HCT116 (cell line): ENCODE measurements at regions not wholly inside any gene's neighbourhood (a gene's known extent, or its start where the extent isn't known, plus 50 kb on each side); places are given as distances from the start of the nearest gene placed in this dataset.

Source experiments
- ATAC-seq: fragments of 200-7000 bp; cut with Tn5 transposase; 2 replicates; pipeline ENCODE4 v1.9.1; 2020; ENCODE audit warnings: mild to moderate bottlenecking, moderate library complexity
- BruUV-seq: library from RNA; stranded (reverse); fragments of 400-500 nt; replicated peaks from 2 replicates; lab custom pipeline; 2021; lab: Mats Ljungman, UMichigan
- CTCF ChIA-PET: fragments of 300-600 bp; sonication (Branson Sonifier 250); formaldehyde crosslinking; loops from one replicate; lab custom pipeline; 2021; ENCODE audit warnings: antibody characterized with exemption; lab: Charles Lee
- POLR2A ChIA-PET: fragments of 300-600, 350-600 bp; sonication (Branson Sonifier 250); formaldehyde crosslinking; loops from one replicate; lab custom pipeline; 2021; ENCODE audit warnings: antibody characterized with exemption; lab: Charles Lee
- RAD21 ChIA-PET, 2 experiments: fragments of 300-600 bp; sonication (Branson Sonifier 250); formaldehyde crosslinking; loops; one replicate each; lab custom pipeline; 2023; ENCODE audit warnings: low total read pairs in 2 of 2; ENCODE audit not compliant: uncharacterized antibody in 2 of 2, unreplicated experiment in 2 of 2, low non-redundant PET in 1 of 2; lab: Charles Lee
- DNase-seq: peaks from one replicate; pipeline ENCODE4 v3.0.0-alpha.2; 2010; ENCODE audit warnings: low read depth, low spot score
- H2AFZ ChIP-seq: fragments of 200-600 bp; shearing (Covaris generic), sonication (generic); 2 replicates; pipeline ENCODE4 v1.6.1; 2017; ENCODE audit warnings: low read depth, mixed run types, mixed read lengths, antibody characterized with exemption, low read length; ENCODE audit not compliant: poor library complexity, severe bottlenecking
- H3K27ac ChIP-seq: 2 replicates; pipeline ENCODE4 v1.5.1; 2012; ENCODE audit warnings: low read depth, low read length
- H3K27me3 ChIP-seq: fragments of 200-600 bp; sonication (generic); 2 replicates; pipeline ENCODE4 v1.6.1; 2016; ENCODE audit warnings: mixed run types, low read length, mixed read lengths; ENCODE audit not compliant: insufficient read depth
- H3K36me3 ChIP-seq, 2 experiments: fragments of 200-500 bp in 1 of 2; fragments of 200-600 bp in 1 of 2; sonication (Bioruptor generic) in 1 of 2; sonication (generic) in 1 of 2; 2 replicates each; pipeline versions ENCODE4 v1.5.1 to v1.6.1; 2014 to 2016; ENCODE audit warnings: low read length in 2 of 2, inconsistent platforms in 1 of 2, mixed read lengths in 1 of 2, mixed run types in 1 of 2; ENCODE audit not compliant: insufficient read depth in 2 of 2, control insufficient read depth in 1 of 2
- H3K4me1 ChIP-seq, 2 experiments: fragments of 200-600 bp in 1 of 2; sonication (generic) in 1 of 2; 2 replicates each; pipeline versions ENCODE4 v1.5.1 to v1.6.1; 2012 to 2017; ENCODE audit warnings: low read length in 2 of 2, inconsistent platforms in 1 of 2, mild to moderate bottlenecking in 1 of 2, mixed read lengths in 1 of 2, mixed run types in 1 of 2, moderate library complexity in 1 of 2; ENCODE audit not compliant: insufficient read depth in 2 of 2, control insufficient read depth in 1 of 2
- H3K4me2 ChIP-seq: fragments of 200-600 bp; sonication (generic); 2 replicates; pipeline ENCODE4 v1.6.1; 2017; ENCODE audit warnings: mixed run types, low read length, mixed read lengths
- H3K4me3 ChIP-seq, 2 experiments: fragments of 200-600 bp in 1 of 2; sonication (generic) in 1 of 2; replicated peaks in 1 of 2; 2 replicates each; pipeline ENCODE4 v1.5.1; 2011 to 2016; ENCODE audit warnings: low read length in 2 of 2, control low read depth in 1 of 2, low read depth in 1 of 2, mild to moderate bottlenecking in 1 of 2, mixed read lengths in 1 of 2, mixed run types in 1 of 2
- H3K79me2 ChIP-seq: fragments of 200-600 bp; sonication (generic); 2 replicates; pipeline ENCODE4 v1.6.1; 2017; ENCODE audit warnings: mild to moderate bottlenecking, mixed run types, low read length, moderate library complexity, mixed read lengths; ENCODE audit not compliant: insufficient read depth
- H3K9ac ChIP-seq: fragments of 200-600 bp; sonication (generic); 2 replicates; pipeline ENCODE4 v1.6.1; 2016; ENCODE audit warnings: low read length, mixed read lengths
- H3K9me2 ChIP-seq: fragments of 200-600 bp; sonication (generic), shearing (Covaris generic); 2 replicates; pipeline ENCODE4 v1.6.1; 2017; ENCODE audit warnings: mixed run types, mild to moderate bottlenecking, moderate library complexity; ENCODE audit not compliant: insufficient read depth
- H3K9me3 ChIP-seq, 2 experiments: fragments of 200-500 bp in 1 of 2; fragments of 200-600 bp in 1 of 2; sonication (Bioruptor generic) in 1 of 2; sonication (generic) in 1 of 2; 2 replicates each; pipeline ENCODE4 v1.6.1; 2014 to 2017; ENCODE audit warnings: low read length in 2 of 2, mixed read lengths in 2 of 2, inconsistent platforms in 1 of 2, low read depth in 1 of 2, mild to moderate bottlenecking in 1 of 2, mixed run types in 1 of 2, moderate library complexity in 1 of 2; ENCODE audit not compliant: control insufficient read depth in 1 of 2, insufficient read depth in 1 of 2
- H4K20me1 ChIP-seq: fragments of 200-600 bp; sonication (generic), shearing (Covaris generic); 2 replicates; pipeline ENCODE4 v1.6.1; 2017; ENCODE audit warnings: mixed run types, mild to moderate bottlenecking, moderate library complexity; ENCODE audit not compliant: insufficient read depth
- CBX3 ChIP-seq: IDR thresholded peaks from 2 replicates; pipeline ENCODE4 v1.6.1; 2012; ENCODE audit warnings: low read depth
- EZH2 ChIP-seq: fragments of 200-600 bp; sonication (generic); IDR thresholded peaks from 2 replicates; pipeline ENCODE4 v1.6.1; 2017; ENCODE audit warnings: antibody characterized with exemption, mixed run types
- EZH2phosphoT487 ChIP-seq: fragments of 200-600 bp; IDR thresholded peaks from 2 replicates; pipeline ENCODE4 v1.6.1; 2018; ENCODE audit warnings: antibody characterized with exemption, borderline replicate concordance
- FOSL1 ChIP-seq: IDR thresholded peaks from 2 replicates; pipeline ENCODE4 v1.6.1; 2012; ENCODE audit warnings: low read depth
- JUND ChIP-seq: IDR thresholded peaks from 2 replicates; pipeline ENCODE4 v1.6.1; 2012
- SIN3A ChIP-seq: IDR thresholded peaks from 2 replicates; pipeline ENCODE4 v1.6.1; 2012; ENCODE audit warnings: low read depth
- TCF7L2 ChIP-seq: IDR thresholded peaks from 2 replicates; pipeline ENCODE4 v1.7.0; 2011; ENCODE audit warnings: borderline replicate concordance, inconsistent platforms; ENCODE audit not compliant: insufficient read depth, insufficient read length; ENCODE audit errors: extremely low read depth
- YY1 ChIP-seq: IDR thresholded peaks from 2 replicates; pipeline ENCODE4 v1.6.1; 2011; ENCODE audit warnings: low read length, low read depth, moderate library complexity, mild to moderate bottlenecking; ENCODE audit not compliant: insufficient replicate concordance; ENCODE audit errors: extremely low read depth
- ZFX ChIP-seq: fragments of 450-650 bp; IDR thresholded peaks from 2 replicates; pipeline ENCODE4 v1.6.1; 2017
- ZNF274 ChIP-seq: fragments of 200-500 bp; sonication (Bioruptor generic); IDR thresholded peaks from 2 replicates; pipeline ENCODE4 v1.6.1; 2014; ENCODE audit warnings: mild to moderate bottlenecking, low read depth, low read length, inconsistent platforms
- intact Hi-C: fragments of 100-400 bp; cut with micrococcal nuclease; formaldehyde crosslinking; loops from 2 replicates; pipeline ENCODE4 v1.10.0; 2022
- TF ChIP-seq, protein P1 (sequence below): IDR thresholded peaks from 2 replicates; pipeline ENCODE4 v1.6.1; 2012
- TF ChIP-seq, protein P2 (sequence below): IDR thresholded peaks from 2 replicates; pipeline ENCODE4 v1.6.1; 2012; ENCODE audit warnings: low read depth
- TF ChIP-seq, protein P3 (sequence below): IDR thresholded peaks from 2 replicates; pipeline ENCODE4 v1.6.1; 2012

DNA sequence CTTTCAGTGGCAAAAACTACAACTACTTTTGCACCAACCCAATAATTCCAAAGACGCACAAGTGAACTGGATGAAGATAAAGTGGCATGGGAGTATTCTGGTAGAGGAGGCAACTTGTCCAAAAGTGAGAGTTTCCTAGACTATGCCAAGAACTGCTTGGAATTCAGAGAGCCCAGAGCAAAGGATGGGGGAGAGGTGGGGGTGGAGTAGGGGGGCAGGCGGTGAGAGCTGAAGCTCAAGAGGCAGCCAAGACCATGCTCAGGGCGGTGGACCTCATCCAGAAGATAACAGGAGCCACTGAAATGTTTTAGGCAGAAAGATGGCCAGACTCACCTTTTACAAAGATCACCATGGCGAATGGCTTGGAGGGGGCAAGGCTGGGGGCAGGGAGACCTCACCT, 242.5 kb downstream of the SEC61B start:
- no peak overlapping the region for H3K9ac ChIP-seq
- H3K4me2 ChIP-seq: no peak overlapping the region
- no peaks in the 10 kb centered on the region for H3K9me2 ChIP-seq
- DNase-seq: no peak
- TF ChIP-seq, protein P1, sequence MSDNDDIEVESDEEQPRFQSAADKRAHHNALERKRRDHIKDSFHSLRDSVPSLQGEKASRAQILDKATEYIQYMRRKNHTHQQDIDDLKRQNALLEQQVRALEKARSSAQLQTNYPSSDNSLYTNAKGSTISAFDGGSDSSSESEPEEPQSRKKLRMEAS: no peak
- TF ChIP-seq FOSL1 (no peak), EZH2 (no peak)
- TF ChIP-seq, protein P2, sequence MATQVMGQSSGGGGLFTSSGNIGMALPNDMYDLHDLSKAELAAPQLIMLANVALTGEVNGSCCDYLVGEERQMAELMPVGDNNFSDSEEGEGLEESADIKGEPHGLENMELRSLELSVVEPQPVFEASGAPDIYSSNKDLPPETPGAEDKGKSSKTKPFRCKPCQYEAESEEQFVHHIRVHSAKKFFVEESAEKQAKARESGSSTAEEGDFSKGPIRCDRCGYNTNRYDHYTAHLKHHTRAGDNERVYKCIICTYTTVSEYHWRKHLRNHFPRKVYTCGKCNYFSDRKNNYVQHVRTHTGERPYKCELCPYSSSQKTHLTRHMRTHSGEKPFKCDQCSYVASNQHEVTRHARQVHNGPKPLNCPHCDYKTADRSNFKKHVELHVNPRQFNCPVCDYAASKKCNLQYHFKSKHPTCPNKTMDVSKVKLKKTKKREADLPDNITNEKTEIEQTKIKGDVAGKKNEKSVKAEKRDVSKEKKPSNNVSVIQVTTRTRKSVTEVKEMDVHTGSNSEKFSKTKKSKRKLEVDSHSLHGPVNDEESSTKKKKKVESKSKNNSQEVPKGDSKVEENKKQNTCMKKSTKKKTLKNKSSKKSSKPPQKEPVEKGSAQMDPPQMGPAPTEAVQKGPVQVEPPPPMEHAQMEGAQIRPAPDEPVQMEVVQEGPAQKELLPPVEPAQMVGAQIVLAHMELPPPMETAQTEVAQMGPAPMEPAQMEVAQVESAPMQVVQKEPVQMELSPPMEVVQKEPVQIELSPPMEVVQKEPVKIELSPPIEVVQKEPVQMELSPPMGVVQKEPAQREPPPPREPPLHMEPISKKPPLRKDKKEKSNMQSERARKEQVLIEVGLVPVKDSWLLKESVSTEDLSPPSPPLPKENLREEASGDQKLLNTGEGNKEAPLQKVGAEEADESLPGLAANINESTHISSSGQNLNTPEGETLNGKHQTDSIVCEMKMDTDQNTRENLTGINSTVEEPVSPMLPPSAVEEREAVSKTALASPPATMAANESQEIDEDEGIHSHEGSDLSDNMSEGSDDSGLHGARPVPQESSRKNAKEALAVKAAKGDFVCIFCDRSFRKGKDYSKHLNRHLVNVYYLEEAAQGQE: no peak
- POLR2A ChIA-PET: no interaction called here
- ATAC-seq: no peak
- H2AFZ ChIP-seq: no peak overlapping the region
- H3K9me3 ChIP-seq: no peaks in the 10 kb centered on the region
- no peaks in the 10 kb centered on the region for H3K27me3 ChIP-seq
- BruUV-seq: no TSS peak
- RAD21 ChIA-PET: no interaction called here
- no peaks in the 10 kb centered on the region for H3K4me1 ChIP-seq
- H3K36me3 ChIP-seq: no peaks in the 10 kb centered on the region
- H4K20me1 ChIP-seq: no peaks in the 10 kb centered on the region
- CTCF ChIA-PET: no interaction called here
- no peak overlapping the region for H3K4me3 ChIP-seq
- H3K27ac ChIP-seq: no peak overlapping the region
- no peaks in the 10 kb centered on the region for H3K79me2 ChIP-seq
- intact Hi-C loops: no loop called here

DNA sequence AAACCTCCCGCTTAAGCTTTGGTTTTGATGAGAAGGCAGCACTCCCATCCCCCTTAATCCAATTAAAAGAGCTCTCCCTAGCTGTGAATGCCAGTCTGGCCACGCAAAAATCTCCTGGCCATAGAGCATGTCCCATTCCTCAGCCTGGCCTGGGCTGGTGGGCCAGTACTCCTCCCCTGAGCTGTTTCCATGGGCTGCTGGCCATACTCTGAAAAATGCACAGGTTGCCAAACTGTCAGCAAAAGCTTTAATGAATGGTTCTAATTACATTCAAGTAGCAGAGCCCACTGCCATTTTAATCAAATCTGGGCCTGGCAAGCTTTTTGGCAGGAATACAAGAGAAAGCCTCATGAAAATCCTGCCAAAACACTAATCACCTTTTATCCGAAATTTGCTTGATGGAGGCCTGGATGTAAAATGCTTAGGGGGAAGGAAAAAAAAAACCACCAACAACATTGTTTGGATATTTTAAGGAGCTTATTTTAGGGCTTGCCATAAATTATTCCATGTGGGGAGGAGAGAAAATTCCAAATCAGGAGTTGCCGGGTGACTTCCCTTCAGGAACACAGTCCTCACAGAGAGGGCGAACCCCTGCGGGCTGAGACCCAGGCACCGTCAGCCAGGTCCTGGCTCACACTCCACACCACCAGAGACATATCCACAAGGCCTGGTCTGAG, 243.3 kb downstream of the SEC61B start:
- H3K27ac ChIP-seq: no peak overlapping the region
- CTCF ChIA-PET: no interaction called here
- POLR2A ChIA-PET: no interaction called here

More for the DNA sequence above, 243.3 kb downstream of the SEC61B start:
- H3K9ac ChIP-seq: no peak overlapping the region
- H3K79me2 ChIP-seq: no peaks in the 10 kb centered on the region
- H3K4me2 ChIP-seq: no peak overlapping the region
- no peak overlapping the region for H2AFZ ChIP-seq
- no peaks in the 10 kb centered on the region for H3K9me3 ChIP-seq
- BruUV-seq: no TSS peak
- H4K20me1 ChIP-seq: no peaks in the 10 kb centered on the region
- RAD21 ChIA-PET: no interaction called here
- no peak overlapping the region for H3K4me3 ChIP-seq
- intact Hi-C loops: no loop called here
- H3K27me3 ChIP-seq: no peaks in the 10 kb centered on the region
- no peak for ATAC-seq
- DNase-seq: no peak
- no peaks in the 10 kb centered on the region for H3K9me2 ChIP-seq
- TF ChIP-seq TCF7L2: no peak
- TF ChIP-seq ZFX: no peak
- no peak for TF ChIP-seq EZH2phosphoT487
- TF ChIP-seq SIN3A: no peak
- TF ChIP-seq, protein P1: no peak
- no peak for TF ChIP-seq JUND
- no peak for TF ChIP-seq ZNF274
- TF ChIP-seq, protein P3, sequence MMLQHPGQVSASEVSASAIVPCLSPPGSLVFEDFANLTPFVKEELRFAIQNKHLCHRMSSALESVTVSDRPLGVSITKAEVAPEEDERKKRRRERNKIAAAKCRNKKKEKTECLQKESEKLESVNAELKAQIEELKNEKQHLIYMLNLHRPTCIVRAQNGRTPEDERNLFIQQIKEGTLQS: no peak
- TF ChIP-seq CBX3: no peak
- TF ChIP-seq EZH2: no peak
- no peak for TF ChIP-seq YY1
- no peaks in the 10 kb centered on the region for H3K4me1 ChIP-seq
- no peaks in the 10 kb centered on the region for H3K36me3 ChIP-seq
